EL (cell line): ENCODE measurements at regions not wholly inside any gene's neighbourhood (a gene's known extent, or its start where the extent isn't known, plus 50 kb on each side); places are given as distances from the start of the nearest gene placed in this dataset.

Source experiments
- DNase-seq: peaks from one replicate; pipeline ENCODE4 v3.0.0-alpha.2; 2016

DNA sequence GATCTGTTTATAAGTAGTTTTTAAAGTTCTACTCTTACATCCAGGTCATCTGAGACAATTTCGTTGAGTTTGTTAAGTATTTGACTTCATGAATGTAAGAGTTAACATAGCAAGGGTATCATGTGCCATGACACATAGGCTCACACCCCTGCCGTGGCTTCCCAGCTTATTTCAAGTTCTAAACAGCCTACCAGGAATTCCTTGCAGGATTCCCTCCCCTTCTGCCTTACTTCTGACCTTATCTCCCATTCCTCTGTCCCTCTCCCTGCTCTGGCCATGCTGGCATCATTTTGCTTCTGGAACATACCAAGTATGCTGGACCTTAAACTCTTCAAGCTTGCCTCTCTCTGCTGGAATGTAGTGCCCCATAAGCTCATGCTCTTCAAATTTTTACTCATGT lies 369.9 kb upstream of the PCDH7 start:
- DNase-seq: no peak

GRCh38 chr4:30354605-30355004 lies 365.6 kb upstream of the PCDH7 start:
- no peak for DNase-seq

GRCh38 chr4:30362436-30362835 lies 357.7 kb upstream of the PCDH7 start:
- DNase-seq: no peak

DNA sequence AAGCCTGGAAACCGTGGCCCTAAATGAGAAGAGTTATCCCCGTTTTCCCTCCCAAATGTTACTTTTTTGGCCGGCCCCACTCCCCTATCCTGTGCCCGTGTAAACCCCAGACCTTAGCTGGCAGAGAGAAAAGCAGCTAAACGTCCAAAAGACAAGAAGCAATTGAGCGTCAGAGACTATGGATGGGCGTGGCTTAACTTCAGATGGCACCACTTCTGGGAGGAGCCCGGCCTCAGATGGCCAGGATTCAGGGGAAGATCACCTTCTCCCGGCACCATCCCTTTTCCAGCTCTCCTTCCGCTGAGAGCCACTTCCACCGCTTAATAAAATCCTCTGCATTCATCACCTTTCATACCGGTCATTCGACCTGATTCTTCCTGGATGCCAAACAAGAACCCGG lies 350.1 kb upstream of the PCDH7 start:
- DNase-seq: no peak

GRCh38 chr4:30380404-30380998 lies 339.7 kb upstream of the PCDH7 start:
- DNase-seq: peak; percentile 48

DNA sequence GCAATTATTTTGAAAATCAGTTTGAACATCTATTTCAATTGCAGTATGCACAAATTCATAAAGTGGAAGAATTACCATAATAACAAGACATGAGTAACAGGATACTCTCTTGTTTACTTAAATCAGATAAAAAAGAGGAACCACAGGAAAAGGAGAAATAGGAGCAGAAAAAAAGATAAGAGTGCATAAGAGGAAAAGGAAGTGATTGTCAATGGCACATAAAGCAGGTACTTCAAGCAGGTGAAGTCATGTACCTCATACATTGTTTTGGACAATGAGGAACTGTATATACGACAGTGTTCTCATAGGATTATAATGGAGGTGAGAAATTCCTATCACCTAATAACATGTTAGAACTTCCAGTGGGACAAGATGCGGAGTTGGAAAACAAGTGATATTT lies 334.5 kb upstream of the PCDH7 start:
- no peak for DNase-seq

- peak; percentile 50 for DNase-seq
Measured at GRCh38 chr4:30386266-30386895, 333.8 kb upstream of the PCDH7 start.

DNA sequence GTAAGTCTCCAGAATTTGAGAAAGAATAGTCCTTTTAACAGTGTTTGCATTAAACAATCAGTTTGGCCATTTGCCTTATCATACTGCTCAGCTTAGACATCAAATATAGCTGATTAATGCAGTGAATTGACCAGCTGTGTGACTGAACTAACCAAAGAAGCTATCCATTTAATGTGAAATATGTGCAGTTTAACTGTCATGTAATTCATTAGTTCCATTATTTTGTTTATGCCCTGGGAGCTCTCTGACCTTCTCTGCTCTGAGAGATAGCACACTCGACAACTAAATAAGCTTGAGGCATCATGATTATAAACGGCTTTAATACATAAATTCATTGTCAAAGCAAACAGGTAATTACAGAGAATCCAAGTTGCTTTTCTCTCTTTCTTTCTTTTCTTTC lies 324.3 kb upstream of the PCDH7 start:
- DNase-seq: no peak

GRCh38 chr4:30396772-30397475 lies 323.2 kb upstream of the PCDH7 start:
- peak; percentile 35 for DNase-seq

DNA sequence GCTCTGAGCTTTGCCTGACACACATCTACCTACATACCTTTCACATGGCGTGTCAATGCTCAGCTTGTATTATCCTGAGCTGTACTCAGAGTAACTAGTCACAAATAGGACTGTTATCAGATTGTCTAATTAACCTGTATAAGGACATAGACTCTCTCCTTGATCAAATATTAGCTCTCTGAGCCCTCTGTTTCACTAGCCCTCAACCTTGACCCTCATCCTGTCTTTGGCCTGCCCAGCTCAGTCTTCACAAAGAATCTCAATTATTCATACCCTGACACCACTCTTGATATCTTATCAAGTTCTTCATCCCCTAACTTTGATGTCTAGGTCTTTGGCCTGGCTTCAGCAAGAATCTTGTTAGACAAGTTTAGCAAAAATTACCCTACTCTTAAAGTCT lies 320.7 kb upstream of the PCDH7 start:
- no peak for DNase-seq

- no peak for DNase-seq
Measured at GRCh38 chr4:30402276-30402675, 317.9 kb upstream of the PCDH7 start.

DNA sequence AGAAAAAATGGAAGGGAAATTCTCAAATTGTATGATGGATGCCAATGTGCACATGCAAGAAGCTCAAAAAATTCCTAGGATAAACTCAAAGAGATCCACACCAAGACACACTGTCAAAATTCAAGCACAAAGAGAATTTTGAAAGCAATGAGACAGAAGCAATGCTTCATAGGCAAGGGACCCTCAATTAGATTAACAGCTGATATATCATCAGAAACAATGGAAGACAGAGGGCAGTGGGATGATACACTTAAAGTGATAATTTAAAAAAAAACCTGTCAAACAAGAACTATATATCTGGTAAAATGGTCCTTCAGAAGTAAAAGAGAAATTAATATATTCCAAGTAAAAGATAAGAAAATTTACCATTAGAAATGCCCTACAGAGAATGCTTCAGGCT lies 306.3 kb upstream of the PCDH7 start:
- no peak for DNase-seq

DNA sequence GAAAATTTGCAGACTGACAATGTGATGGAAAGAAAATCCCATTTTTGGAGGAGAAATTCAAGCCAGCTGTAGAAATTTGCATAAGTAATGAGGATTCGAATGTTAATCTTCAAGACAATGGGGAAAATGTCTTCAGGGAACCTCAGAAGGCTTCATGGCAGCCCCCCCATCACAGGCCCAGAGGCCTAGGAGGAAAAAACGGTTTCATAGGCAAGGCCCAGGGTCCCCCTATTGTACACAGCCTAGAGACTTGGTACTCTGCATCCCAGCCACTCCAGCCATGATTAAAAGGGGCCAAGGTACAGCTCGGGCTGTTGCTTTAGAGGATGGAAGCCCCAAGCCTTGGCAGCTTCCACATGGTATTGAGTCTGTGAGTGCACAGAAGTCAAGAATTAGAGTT lies 303.6 kb upstream of the PCDH7 start:
- no peak for DNase-seq

GRCh38 chr4:30427932-30428331 lies 292.2 kb upstream of the PCDH7 start:
- no peak for DNase-seq

- DNase-seq: peak; percentile 64
Measured at GRCh38 chr4:30429813-30430761, 290.1 kb upstream of the PCDH7 start.

DNA sequence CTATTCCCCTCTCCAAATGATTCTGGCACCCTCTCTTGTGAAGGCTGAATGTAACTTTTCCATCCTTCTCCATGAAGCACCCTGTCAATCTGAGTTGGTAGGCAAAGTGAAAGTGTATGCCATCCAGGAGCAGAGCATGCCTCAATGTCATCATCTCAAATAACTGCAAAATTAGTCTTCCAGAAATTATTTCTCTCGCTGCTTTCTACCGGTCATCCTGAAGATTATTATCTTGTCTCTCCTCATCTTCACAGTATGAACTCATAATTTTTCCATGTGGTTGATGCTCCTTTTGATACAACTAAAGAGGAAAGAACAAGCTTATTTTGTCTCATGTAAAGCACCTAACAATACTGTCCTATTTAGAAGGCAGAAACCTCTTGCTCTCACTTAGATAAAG lies 285.5 kb upstream of the PCDH7 start:
- DNase-seq: peak; percentile 1

- DNase-seq: no peak
Measured at GRCh38 chr4:30436394-30436793, 283.8 kb upstream of the PCDH7 start.

DNA sequence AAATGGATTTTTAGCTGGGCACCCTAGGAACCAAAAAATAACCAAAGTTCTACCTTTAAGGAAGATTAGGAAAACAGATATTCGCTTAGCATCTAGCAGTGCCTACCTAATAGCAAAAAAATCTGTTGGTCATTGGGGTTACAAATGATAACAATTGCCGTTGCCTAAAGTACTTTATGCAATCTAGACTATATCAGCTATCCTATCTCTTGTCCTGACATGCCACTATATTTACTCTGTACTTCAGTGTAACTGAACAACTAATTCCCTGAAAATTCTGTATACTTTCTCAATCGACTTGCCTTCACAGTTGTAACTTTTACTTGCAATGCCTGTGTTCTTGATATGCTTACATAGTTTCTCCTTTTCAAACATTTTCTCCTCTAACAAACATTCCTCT lies 282.9 kb upstream of the PCDH7 start:
- DNase-seq: no peak

GRCh38 chr4:30443289-30443688 lies 276.9 kb upstream of the PCDH7 start:
- DNase-seq: no peak

DNA sequence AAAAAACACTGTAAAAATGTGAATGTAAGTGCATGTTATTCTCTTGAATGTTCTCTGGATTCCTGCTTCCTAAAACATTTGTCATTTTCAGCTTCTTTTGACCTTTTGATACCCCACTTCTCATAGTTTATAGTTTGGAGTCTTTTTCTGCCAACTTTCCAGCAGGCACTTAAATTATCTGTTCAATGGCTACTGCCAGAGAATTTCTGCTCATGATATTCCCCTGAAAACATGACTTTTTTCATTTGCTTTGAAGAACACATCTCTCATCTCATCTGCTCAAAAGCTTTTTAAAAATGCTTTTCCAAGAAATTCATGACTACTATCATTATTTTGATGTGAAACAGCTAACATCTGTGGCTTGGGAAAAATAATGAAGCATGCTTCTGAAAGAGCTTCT lies 269.7 kb upstream of the PCDH7 start:
- DNase-seq: no peak

GRCh38 chr4:30454504-30454903 lies 265.7 kb upstream of the PCDH7 start:
- no peak for DNase-seq

DNA sequence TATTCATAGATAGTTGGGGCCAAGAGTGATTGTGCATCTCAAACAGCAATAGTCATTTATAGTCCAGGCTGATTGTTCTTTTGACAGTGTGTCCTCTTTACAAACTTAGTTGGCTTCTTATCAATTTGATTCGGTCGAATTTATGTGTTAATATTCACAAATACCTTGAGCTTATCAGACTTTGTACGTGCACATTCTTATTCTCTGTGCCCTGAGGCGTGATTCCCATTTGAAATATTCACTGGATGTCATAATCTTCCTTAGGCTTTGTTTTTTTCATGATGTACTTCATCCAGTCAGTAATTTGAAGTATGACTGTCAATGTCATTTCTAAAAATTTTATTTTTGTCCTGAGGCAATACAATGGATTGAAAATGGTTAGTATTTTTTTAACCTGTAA lies 263.5 kb upstream of the PCDH7 start:
- DNase-seq: peak; percentile 1

GRCh38 chr4:30460818-30461217 lies 259.4 kb upstream of the PCDH7 start:
- DNase-seq: no peak
